ENCODE measurements at regions not wholly inside any gene's neighbourhood (a gene's known extent, or its start where the extent isn't known, plus 50 kb on each side); places are given as distances from the start of the nearest gene placed in this dataset.

DNA sequence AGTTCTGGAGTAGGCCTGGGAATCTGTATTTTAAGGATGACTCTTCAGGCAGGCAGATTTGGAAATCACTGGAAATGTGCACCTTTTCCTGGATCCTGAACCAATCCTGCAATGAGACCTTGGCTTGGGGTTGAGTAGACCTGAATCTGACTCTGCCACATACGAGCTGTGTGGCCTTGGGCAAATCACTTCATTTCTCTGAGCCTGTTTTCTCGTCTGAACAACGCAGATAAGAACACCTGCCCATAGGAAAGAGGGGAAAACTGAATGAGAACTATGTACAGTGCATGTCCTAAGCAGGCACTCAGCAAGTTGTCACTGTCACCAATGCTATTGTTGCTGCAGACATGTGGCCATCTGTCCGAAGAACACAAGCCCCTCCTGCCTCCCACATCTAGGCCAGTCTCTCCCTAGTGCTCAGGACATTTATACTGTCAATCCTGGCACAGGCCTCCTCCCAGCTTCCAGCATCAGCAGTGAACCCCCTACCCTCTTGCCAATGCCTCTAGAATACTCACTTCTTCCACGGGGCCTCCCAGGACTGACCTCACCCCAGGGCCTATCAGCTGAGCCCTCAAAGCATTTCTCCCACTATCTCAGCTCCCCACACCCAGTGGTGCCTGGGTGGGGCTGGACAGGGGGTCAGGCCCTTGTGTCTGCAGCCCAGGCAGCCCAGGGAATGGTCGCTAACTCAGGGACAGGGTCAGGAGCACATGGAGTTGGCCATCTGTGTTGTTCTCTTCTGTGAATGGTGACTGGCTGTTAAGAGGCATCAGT lies 88.8 kb upstream of the ZBTB40 start:
- DNase-seq: no peak

GRCh38 chr1:22363403-22364325 lies 88.0 kb upstream of the ZBTB40 start:
- no peak for DNase-seq

- DNase-seq: no peak
Measured at GRCh38 chr1:22364326-22364650, 87.4 kb upstream of the ZBTB40 start.

DNA sequence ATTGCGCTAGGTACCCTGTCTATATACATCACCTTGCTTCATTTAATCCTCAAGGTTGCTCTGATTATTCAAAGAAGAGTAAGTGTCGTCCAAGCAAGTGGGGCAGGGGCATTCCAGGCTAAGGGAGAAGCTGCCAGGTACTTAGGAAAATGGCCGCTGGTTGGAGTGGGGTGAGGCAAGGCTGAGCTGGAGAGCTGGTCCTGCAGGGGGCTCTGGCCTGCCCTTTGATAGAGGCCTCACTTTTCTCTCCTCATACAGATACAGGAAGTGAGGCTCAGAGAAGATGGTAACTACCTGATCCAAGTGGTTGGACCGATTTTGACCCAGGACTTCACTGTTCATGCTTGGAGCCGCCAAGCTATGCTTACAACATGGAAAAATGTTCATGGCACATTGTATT lies 86.9 kb upstream of the ZBTB40 start:
- DNase-seq: no peak

- no peak for DNase-seq
Measured at GRCh38 chr1:22365331-22366295, 86.0 kb upstream of the ZBTB40 start.

- DNase-seq: no peak
Measured at GRCh38 chr1:22366346-22366745, 85.3 kb upstream of the ZBTB40 start.

DNA sequence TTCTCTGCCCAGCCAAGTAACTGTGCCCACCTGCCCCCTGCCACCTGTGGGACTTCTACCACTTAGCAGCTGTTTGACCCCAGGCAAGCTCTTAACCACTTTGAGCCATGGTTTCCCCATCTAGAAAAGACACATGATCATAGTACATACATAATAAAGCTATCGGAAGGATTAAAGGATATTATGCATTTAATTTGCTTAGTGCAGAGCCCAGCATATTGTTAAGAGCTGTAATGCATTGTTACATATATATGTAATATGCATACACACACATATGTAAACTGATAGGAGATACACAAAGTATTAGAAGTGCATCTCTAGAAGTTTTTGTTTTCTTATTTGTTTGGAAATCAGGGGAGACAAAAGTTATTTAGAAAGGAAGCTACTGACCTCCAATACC lies 83.5 kb upstream of the ZBTB40 start:
- no peak for DNase-seq

GRCh38 chr1:22369294-22370189 lies 82.1 kb upstream of the ZBTB40 start:
- DNase-seq: no peak

GRCh38 chr1:22370190-22370498 lies 81.5 kb upstream of the ZBTB40 start:
- DNase-seq: no peak

DNA sequence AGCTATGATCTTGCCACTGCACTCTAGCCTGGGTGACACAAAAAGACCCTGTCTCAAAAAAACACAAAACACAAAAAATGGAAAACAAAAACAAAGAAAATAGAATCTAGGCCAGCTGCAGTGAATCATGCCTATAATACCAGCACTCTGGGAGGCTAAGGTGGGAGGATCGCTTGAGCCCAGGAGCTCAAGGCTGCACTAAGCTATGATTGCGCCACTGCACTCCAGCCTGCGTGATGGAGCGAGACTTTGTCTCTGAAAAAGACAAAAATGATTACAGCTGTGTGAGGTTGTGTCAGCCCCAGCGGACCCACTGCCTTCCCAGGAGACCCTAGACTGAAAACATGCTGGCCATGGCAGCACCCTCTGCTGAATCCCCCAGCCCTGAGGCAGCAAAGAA lies 80.2 kb upstream of the ZBTB40 start:
- no peak for DNase-seq

DNA sequence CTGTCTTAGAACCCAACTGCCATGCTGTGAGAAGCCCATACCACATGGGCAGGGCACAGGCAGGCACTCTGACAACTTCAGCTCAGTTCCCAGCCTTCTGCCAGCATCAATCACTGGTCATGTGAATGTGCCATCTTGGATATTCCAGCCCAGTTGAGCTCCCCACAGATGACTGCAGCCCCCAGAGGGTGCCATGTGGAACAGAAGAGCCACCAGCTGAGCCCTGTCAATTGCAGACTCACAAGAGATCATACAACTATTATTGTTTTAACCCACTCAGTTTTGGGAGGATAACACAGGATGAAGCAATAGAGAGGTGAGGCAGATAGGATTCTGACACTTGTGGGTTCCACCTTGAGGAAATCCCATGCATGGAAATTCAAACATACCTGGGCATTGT lies 78.4 kb upstream of the ZBTB40 start:
- no peak for DNase-seq

DNA sequence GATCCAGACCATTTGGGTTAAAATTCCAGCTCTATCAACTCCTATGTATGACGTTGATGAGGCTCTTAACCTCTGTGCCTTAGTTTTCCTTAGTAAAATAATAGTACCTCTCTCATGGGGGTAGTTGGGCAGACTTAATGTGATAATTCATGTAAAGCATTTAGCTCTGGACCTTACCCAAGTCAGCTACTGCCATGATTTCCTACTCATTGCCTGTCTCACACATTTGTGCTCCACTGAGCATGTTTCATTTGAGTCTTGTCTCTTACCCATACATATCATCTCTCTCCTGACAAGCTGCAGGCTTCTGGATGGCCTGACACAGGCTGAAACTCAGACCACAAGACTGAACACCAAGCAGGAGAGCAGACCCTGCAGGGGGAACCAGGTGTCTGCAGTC lies 77.7 kb upstream of the ZBTB40 start:
- DNase-seq: no peak

DNA sequence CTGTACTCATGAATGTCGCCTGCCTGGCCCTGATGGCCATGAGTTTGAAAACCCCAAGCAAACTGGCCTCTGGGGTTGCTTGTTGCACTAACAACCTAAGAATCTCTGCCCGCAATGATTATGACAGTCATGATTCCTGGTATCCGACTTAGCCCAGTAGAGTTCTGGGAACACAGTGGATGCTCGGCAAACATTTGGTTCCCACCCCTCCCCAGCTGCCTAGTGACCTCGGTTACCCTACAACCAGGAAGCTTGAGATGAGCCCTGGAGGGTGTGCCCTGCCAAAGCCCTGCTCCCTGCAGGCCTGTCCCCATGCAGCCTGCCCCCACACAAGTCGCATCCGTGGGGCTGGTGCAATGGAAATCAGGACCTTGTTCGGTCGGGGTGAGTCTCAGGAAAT lies 76.0 kb upstream of the ZBTB40 start:
- no peak for DNase-seq

DNA sequence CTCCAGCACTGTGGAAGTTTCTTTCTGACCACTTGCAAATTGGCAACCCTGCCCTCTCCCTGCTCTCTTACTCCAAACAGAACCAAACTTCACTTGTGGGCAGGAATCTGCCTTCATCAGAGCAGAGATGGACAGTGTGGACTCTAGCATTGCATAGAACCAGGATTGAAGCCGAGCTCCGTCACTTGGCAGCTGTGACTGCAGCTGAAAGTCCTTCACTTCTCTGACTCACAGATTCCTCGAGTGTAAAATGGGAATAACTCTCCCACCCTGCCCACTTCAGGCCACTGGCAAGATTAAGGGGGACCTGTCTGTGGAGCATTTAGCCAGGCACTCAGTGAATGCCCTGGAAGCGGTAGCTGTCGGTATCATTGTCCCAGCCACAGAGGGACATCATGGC lies 75.7 kb upstream of the ZBTB40 start:
- no peak for DNase-seq

DNA sequence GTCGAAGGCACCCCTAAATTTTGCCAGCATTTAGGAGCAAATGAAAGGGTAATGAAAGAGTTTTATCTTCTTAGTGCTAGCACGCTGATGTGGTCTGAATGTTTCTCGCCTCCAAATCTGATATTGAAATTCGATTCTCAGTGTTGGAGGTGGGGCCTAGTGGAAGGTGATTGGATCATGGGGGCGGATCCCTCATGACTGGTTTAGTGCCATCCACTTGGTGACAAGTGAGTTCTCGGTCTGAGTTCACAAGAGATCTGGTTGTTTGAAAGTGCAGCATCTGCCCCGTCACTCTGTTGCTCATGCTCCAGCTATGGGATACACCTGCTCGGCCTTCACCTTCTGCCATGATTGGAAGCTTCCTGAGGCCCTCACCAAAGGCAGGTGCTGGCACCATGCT lies 75.1 kb upstream of the ZBTB40 start:
- DNase-seq: no peak

- no peak for DNase-seq
Measured at GRCh38 chr1:22376976-22377375, 74.7 kb upstream of the ZBTB40 start.

- no peak for DNase-seq
Measured at GRCh38 chr1:22379566-22379965, 72.1 kb upstream of the ZBTB40 start.

DNA sequence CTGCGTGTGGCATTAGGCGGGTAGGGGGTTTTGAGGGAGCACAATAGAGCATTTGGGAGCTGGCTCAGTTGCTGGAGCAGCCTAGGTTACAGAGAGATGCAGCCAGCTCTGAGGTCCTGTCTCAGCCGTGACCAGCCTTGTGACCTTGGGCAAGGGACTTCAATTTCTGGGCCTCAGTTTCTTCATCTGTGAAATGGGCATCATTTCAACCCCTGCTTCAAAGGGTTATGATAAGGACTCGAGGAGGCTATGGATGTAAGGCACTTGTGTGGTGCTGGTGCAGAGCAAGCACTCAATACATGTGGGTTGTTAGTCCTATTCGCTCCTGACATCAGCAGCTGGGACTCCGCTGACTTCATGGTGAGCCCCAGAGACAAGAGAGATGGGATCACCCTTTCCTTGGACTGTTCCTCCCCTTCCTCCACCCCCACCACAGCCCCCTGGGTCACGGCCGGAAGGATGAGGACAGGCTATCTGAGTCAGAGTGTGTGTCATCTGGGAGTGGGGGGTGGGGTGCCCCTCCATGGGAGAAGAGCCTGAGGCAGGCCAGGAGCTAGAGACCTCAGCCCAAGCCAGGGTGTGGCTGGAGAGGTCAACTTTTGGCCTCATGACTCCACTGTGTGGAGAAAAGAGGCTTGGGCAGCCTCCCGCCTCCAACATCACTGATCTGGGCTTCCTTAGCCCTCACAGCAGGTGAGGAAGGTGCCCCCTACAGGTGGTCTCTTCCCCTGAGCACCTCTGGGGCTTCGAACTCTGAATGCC lies 71.4 kb upstream of the ZBTB40 start:
- DNase-seq: no peak

DNA sequence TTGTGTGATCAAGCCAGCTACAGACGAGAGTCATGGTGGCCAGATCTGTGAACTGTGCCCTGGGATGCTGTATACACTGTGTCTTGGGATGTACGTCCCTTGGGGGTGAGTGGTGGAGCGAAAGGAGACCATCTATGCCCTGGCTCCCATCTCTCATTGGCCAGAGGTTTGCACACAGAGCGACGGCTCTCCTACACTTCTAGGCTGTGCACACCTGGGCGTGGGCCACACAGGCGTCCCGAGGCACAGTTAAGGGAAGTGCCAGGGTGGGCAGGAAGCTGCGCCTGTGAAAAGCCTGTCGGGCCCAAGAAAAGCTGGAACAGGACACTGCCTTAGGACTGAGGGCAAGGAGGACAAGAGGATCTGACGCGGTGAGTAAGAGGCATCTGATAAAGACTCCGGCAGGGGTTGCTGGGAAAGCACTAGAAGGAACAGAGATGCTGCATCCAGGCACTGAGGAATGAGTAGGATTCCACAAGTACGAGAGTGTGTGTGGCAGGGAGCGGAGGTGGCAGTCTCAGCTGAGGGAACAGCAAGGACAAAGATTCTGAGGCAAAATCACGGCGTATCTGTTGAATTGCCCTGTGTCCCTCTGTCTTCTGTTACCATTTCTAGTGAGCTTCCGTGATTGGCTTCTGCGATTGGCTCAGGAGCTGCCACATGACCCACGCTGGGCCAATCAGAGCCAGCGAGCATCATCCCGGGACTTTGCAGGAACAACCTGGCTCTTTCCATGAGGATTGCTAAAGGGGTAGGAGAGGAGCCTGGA lies 67.9 kb upstream of the ZBTB40 start:
- no peak for DNase-seq

GRCh38 chr1:22385537-22385936 lies 66.1 kb upstream of the ZBTB40 start:
- no peak for DNase-seq

GRCh38 chr1:22386774-22387173 lies 64.9 kb upstream of the ZBTB40 start:
- DNase-seq: no peak

Data from NCI-H146 (cell line).